Activated T-cell treated with anti-CD3 and anti-CD28 coated beads for 1 hour (primary cell): ENCODE measurements at regions not wholly inside any gene's neighbourhood (a gene's known extent, or its start where the extent isn't known, plus 50 kb on each side); places are given as distances from the start of the nearest gene placed in this dataset.

ENCODE experiments used
- DNase-seq: peaks from one replicate; pipeline ENCODE4 v3.0.0-alpha.2; 2020; ENCODE audit warnings: low read depth

DNA sequence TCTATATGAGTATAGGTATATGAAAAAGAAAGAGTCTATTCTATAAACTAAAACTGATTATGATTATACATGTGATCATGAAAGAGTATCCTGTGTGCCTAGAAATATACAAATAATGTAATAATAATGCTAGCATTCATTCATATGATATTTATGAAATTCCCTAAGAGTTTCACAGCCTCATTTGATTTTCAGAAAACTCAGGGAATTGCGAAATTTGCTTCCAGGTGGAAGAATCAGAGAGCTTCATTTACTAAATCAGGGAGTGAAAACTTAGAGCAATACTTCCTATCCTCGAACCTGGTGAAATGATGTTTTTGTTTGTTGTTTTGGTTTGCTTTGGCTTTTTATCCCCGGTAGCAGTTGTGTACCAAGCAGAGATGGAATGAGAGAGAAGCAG lies 1105.7 kb upstream of the SLIT2 start:
- DNase-seq: no peak

DNA sequence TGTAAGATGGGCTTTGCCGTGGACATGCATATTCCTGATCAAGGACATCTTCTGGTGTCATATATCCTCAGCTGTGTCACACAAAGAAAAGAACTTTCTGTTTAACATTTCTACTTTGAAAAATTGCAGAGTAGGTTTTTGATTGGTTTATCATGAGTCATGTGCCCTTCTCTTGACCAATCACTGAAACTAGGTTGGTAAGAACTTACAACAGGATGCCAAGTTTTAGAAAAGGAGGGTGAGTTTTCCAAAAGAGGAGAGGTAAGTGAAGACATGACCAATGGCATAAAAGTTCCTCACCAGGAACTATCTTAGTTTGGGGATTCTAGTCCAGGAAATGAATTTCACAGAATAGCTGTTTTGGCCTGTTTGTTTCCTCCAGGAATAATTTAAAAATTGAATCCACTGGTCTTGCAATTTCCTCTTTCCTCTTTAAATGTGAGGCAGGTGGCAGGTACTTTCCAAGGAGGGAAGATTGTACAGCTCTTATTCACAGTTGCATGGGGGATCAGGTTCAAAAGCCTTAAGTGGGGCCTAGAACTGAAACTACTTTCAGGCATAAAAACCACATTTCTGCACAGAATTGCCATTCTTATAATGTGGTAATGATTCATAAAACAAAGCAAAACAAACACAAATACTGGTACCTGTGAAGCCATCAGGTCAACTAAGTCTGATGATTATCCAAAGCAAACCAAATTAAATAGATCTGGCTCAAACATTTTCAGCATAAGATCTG lies 1114.5 kb upstream of the LCORL start:
- DNase-seq: no peak

DNA sequence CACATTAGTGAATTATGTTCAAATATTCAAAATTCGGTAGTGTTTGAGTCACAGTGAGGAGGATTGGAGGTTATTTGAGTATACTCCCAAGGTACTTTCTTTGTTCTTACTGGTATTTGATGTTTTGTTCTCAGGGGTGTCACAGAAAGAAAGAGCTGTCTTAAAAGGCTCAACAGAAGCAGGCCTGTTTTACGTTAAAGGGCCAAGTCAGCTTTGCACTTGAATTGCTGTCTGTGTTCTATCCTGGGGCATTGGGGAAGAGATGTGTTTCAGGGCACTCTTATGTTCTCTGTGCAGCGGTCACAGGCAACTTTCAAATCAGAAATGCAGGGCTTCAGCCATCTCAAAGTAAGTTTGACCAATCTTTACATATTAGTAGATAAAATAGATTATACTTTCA lies 1113.1 kb upstream of the LCORL start:
- DNase-seq: no peak

DNA sequence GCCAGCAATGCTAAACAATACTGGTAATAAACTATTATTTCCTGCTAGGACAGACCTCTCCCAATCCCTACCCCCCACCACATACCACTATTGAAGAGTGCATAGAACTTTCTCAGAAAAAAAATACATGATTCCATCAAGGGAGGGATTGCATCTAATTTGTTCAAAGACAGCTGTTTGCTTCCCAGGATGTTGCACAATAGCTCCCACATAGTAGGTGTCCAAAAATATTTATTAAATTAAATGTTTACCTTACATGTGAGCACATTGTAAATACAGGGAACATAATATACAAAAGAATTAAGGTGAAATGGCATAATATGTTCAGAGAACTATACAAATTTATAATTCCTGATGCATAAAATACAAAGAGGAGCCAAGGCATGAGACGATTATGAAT lies 1111.8 kb upstream of the LCORL start:
- no peak for DNase-seq

DNA sequence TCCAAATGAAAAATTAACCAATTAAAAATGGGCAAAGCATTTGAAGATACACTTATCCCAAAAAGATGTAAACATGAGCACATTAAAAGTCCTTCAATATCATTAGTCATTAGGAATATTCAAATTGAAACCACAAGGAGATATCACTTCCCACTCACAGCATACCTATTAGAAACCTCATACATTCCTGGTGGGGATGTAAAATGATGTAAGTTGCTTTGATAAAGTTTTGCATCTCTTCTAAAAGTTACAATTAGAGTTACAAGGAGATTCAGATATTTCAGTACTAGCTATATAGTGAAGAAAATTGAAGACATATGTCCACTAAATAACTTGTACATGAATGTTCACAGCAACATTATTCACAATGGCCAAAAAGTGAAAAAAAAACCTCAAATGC lies 1109.3 kb upstream of the LCORL start:
- no peak for DNase-seq

DNA sequence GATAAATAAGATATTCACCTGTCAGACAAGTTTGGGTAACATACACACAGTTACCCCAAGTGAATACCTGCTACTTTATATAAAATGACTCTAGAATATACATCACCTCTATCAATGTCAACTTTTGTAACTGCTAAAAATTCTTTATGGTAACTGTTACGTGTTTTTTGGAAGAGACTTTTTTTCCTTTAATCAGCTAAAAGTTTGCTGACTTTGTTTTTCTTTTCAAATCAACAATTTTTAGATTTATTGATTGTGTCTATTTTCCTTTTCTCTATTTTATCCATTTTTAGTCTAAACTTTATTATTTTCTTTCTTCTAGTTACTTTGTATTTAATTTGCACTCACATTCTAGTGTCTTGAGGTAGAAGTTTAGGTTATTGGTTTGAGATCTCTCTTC lies 1106.6 kb upstream of the LCORL start:
- no peak for DNase-seq

DNA sequence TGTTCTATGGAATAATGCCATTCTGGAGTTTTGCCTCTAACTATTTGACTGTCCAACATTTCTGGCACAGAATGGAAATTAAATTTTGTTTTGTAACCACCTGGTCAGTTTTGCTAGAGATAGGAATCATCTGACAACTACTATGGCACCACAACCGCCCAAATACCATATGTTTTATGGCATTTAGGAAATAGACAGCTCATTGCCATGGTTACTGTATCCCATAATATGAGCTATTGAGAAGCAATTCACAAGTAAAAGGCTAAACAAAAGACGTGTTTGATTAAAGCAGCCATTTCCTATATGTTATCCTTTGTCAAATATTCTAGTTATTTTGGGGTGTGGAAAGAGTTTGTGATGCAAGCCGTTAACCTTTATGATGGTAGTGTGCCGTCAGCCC lies 1105.3 kb upstream of the LCORL start:
- no peak for DNase-seq

DNA sequence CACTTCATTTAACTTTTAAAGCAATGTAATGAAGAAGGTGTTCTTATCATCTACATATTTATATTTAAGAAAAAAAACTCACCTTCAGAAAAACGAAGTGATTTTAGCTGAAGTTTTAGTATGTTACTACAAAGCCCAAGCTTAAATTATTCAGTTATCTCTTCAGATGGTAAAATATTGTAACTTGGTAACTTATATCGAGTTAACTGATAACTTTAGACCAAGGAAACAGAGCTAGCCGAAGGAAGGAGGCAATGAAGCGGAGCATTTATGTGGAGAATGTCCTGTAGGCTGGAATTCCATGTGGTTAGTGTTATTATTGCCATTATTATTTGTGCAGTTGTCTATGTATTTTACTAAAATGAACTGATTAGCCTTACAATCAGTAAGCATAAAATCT lies 1102.1 kb upstream of the LCORL start:
- DNase-seq: no peak

DNA sequence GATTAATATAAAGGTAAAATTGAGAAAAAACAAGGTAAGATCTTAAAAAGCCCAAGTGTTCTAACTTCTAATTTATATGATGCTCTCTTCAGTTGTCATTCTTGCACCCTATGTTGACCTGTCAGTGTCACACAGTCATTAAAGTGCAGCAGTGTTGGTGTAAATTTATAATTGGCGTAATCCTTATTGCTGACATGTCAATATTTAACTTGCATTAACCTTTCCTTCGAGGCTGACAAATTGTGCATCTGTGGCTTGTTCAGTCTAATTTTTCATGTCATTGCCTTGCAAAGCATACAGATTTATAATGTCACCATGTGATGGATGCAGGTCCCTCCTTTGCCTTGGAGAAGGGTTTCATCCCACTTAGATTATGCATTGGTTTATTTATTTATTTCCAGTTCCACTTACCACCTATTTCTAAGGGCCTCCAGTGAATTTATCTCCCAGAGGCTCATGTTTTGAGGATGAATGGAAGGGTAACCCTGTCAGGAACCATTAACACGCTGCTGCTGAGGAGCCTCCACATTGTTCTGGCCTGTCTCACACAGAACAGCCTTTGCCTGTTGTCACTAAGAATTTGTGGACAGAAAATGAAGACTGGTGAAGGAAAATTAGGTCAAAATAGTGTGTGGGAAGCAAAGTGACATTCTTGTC lies 1098.5 kb upstream of the LCORL start:
- no peak for DNase-seq

DNA sequence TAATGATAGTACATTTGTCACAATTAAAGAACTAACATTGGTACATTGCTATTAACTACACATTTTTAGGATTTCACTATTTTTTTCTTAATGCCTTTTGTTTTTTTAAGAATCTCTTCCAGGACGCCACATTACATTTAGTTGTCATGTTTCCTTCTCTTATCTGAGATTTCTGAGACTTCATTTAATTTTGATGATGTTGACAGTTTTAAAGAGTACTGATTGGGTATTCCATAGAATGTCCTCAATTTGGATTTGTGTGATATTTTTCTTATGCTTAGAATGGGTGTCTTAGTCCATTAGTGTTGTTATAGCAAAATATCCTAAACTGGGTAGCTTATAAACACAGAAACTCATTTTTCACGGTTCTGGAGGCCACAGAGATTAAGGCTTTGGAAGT lies 1095.5 kb upstream of the LCORL start:
- DNase-seq: no peak

DNA sequence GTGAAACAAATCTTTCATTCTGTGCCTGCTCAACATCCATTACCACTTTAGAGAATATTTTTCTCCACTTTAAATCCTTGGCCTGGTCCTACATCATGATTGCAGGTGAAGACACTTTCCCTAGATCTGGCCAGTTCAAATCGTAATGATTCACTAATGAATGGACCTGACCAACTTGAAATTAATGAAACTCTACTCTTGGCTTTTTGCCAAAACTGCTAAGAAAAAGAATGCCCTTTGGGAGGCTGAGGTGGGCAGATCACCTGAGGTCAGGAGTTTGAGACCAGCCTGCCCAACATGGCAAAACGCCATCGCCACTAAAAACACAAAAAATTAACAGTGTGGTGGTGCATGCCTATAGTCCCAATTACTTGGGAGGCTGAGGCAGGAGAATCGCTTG lies 1082.6 kb upstream of the LCORL start:
- no peak for DNase-seq

DNA sequence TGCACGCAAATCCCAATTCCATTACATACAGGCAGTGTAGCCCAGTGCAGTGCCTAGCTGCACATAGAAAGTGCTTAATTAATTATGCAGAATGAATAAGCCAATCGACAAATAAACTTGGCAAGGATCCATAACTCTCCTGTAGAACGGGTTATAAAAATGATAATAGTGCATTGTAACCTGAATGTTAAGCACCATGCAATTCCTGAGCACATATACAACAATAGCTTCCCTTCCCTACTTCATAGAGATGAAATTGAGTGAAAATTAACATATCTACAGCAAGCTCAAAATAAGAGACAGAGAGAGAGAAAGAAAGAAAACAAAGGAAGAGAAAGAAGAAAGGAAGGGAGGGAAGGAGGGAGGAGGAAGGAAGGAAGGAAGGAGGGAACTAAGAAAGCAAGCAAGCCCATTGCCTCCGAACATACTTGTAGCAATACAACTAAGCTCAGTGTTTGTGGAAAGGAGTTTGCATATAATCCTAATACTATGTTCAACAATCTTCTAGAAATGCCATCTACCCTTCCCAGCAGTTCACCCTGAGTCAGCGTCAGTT lies 1074.0 kb upstream of the LCORL start:
- DNase-seq: no peak

DNA sequence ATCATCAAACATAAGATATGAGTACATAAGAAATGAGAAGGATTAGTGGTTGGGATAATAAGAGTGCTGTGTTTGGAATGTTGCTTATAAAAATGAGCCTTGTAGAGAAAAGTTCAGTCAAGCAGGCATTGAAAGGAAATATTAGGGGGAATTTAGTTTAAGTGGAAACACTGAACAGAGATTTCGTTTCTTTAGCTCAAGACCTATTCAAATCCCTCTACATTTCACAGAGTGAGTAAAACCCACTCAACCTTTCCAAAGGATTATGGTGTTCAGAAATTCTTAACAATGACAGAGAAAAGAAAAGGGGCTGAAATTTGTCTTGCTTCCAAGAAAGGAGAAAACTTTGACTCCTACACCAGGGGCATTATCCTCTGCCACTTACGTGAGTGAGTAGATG lies 1072.4 kb upstream of the LCORL start:
- no peak for DNase-seq

DNA sequence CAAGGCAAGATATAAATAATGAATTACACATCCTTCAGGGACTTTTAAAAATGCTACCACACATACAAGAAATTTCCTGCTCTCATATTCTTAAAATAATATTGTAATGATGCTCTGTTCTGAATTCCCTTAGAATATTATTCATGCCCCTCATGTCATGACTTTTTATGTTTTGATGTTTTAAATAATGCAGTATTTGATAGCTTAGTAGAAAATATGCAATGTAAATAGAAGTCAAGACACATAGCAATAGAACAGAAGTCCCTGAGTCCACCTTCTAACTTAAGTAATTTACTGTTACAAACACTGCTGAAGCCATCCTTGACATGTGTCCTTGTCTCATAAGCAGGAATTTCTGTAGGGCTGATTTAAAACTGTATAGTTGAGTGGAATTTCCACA lies 1071.2 kb upstream of the LCORL start:
- DNase-seq: no peak

DNA sequence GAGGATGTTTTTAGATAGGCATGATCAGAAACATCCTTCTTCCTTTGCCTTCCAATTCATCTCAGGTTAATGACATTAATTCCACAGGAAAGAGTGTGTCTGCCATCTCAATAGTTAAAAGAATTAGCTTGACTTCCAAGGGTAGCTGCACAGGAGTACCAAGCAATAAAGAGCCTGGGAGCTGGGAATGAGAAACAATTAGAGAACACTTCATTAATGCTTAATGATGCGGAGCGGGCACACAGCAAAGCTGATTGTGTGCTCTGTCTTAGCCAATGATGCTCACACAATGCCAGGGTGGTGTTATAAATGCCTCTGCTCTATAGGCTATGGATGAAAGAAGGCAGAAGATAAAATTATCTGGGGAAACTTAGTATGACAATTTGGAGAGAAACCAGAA lies 1052.5 kb upstream of the LCORL start:
- DNase-seq: no peak

DNA sequence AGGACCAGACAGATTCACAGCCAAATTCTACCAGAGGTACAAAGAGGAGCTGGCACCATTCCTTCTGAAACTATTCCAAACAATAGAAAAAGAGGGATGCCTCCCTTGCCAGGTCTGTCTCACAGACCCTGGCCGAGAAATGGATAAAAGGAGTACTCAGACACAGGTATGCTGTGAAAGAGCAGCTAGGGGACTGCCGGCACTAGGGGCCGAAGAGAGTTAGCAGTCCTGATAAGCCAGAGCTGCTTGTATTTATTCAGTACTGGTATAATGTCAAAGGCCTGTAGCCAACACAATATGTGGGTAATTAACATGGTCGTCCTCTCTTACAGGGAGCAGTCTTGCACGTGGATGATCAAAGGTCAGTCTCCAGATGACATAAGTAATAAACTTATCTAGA lies 1042.1 kb upstream of the LCORL start:
- DNase-seq: no peak

DNA sequence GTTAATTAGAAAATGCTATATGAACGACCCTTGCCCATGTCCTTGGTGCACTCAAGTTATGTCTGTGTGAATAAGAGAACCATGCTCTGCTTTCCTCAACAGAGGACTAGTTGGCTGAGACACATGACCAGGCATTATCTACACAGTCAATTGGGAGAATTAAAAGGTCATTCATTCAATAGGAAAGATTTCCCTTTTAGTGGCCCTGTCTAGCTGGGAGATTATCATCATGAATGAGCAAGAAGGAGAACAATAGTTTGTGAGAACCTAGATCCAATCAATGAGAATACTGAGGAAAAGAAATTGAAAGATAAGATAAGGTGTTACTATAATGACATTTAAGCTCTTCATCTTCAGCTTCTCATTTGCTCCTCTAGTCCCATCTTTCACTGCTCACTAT lies 1033.4 kb upstream of the LCORL start:
- no peak for DNase-seq

DNA sequence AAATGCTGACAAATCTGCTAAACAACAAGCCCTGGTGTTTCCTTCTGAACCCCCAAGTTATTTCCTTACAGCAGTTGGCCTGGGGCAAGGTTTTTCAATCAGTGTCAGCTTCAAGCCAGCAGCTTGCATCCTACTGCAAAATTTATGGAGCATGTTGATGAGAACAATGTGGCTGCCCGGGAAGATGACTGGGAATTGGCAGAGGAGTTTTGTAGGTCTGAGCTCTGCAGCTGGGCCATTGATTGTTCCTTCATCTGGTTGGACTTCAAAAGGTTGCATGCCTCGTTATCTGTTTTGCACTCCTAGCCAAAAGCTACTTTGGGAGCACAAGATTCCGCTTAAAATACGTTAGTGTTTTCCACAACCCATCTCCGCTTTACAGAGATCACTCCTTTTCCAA lies 1030.3 kb upstream of the LCORL start:
- no peak for DNase-seq

DNA sequence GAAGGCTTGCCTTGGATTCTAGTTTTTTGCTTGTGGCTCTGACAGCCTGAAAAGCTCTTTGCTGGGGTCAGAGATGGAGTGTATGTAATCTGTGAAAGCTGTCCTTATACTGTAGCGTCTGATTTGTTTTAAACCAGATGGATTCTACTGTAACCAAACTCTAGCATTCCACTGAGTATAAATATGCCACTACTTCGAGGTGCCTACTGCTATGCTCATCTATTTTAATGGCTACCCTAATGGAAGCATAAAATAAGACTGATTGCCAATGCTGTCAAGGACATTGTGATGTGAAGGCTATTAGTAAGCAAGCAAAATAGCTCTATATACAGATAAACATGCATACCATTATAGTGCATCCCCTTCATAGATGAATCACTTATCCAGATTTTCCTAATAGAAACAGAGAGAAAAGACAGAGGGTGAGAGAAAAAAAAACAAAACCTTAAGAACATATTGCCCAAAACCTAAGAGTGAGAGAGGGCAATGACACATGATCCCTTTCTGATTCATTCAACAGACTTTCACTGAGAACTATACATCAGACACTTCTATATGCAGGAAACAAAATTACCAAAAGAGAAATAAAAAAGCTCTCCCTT lies 1025.8 kb upstream of the LCORL start:
- DNase-seq: no peak

DNA sequence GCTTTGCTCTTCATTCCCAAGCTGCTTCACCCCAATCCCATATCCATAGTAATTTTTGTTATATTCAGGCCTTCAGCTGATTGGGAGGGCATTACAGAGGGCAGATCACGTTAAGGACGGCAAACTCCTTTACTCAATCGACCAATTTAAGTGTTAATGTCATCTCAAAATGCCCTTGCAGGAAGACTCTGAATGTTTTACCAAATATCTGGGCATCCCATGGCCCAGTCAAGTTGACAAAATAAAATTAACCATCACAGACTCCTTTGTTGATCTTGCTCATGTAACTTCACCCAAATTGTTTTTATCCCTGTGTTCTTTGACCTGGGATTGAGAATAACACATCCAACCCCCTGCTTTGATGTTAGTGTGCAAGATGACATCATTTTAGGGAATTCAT lies 1018.3 kb upstream of the LCORL start:
- DNase-seq: no peak

DNA sequence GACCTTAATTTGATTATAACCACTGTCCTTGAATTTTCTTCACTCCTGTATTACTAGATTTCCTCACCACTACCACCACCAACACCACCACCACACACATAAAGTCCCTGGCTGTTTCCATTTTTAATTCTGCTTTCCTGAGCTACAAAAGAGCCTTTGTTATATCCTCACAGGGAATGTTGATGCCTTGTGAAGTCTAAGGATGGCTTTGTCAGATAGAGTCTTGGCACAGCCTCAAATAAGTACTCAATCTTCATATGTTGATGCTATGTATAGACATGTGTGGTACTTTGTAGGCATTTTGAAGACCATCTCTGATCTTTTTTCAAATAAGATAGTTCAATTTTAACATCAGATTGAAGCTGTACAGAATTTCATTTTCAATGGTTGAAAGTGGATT lies 1016.7 kb upstream of the LCORL start:
- DNase-seq: no peak

DNA sequence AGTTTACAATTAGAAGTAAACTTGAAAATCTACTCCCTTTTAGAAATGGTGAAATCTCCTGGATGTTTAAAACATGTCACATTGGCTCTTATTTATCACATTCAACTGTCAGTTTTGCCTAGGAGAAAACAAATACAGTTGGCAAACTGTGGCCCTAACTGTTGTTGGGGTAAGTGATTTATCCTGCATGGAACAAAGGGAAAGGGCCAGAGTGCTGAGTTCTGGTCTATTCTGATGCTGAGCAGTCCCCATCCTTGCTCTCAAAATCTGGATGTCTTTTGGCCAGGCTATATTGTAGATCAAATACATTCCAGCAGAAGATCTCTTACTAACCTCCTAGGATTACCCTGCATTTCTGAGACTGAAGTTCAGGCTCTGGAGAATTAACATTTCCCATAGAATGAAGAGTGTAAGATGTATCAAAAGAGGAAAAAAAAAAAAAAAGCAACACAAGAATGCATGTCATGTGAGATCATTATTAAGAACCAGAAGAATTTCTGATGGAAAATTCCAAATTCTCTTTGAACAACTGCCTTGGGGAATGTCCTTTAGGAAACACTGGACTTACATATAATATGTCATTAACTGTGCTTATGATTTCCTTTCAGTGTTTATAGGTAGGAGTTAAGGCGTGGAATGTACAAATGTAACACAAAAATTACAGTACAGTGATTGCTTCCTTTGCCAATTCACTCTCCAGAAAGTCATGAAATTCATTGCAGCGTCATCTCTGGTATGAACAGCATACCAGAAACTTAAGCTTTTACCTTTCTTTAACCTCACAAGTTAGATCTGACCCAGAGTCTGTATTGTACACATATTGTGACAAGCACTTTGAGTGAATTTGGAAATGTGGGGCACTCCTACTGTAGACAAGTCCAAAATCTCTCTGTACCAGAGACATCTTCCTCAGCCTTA lies 1012.5 kb upstream of the LCORL start:
- DNase-seq: no peak
